RPMI8226 (cell line): ENCODE measurements at regions not wholly inside any gene's neighbourhood (a gene's known extent, or its start where the extent isn't known, plus 50 kb on each side); places are given as distances from the start of the nearest gene placed in this dataset.
A peak's percentile ranks its signal among the peaks of the same experiment; 100 is the strongest.

Experiments
- DNase-seq: peaks from one replicate; pipeline ENCODE4 v3.0.0-alpha.2; 2015

DNA sequence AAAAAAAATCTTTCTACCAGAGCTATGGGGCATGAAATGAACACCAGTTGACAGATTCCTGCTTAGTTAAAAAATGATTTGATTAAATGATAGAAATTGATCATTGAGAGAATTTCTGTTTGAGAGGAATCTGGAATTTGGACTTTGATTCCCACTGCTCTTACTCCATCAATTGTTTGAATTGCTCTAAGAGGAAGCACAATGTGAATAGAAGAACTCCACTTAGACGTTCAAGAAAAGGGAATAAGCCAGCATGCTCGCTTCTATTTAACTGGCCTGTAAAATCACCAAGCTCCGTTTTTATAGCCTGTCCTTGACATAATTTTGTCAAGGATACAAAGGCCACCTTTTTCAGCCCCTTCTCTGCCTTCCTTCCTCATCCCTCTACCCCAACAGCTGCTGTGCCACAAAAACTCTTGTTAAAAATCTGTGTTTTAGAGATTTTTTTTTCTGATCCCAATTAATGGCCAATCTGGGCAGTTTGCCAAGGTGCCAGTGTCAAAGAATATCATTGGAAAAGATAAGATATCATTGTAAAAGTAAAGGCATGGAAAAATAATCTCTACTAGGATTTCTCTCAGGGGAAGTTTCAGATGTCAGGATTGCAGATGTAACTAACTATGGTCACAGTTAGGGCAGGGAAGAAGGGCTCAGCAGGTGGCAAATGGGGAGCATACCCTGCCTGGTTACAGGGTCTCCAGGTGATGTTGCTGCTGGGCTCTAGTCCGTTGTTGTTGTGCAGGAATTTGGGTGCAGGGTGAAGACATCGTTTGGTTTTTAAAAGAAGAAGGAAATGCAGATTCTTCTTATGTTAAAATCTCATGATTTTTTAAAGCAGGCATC, 301.8 kb upstream of the PDZRN3 start:
- DNase-seq: no peak

DNA sequence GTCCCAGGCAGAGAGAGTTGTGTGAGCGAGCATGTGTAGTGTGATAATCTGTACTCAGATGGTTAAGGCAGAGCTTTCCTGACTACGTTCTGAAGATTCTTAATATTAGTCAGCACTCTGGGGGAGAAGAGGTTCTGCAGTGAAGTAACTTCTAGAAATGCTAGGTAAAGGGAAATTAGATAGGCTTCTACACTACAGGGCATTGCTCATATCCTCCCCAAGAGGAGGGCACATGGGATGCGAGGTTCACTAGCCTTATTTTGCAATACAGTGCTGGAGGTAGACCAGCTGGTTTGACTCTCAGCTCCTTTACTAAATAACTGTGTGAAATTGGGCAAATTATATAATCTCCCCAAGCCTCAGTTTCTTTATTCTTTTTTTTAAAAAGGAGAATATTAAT, 300.3 kb upstream of the PDZRN3 start:
- DNase-seq: no peak

DNA sequence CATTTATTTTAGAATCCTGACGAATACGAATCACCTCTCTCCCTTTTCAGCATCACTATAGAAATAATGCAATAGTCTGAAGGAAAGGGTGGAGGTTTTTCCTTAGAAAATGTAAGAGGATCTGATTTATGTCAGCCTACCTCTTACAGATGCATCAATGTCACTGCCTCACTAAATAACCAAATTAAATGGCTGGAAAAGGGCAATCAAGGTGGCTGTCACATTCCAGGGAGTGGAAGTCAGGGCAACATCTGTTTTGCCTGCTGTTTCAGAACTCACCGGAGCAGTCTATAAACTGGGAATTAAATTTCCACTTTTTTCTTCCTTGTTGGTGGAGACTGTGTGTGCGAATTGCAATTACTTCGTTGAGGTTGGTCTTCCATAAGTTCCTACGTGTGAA, 299.3 kb upstream of the PDZRN3 start:
- no peak for DNase-seq

DNA sequence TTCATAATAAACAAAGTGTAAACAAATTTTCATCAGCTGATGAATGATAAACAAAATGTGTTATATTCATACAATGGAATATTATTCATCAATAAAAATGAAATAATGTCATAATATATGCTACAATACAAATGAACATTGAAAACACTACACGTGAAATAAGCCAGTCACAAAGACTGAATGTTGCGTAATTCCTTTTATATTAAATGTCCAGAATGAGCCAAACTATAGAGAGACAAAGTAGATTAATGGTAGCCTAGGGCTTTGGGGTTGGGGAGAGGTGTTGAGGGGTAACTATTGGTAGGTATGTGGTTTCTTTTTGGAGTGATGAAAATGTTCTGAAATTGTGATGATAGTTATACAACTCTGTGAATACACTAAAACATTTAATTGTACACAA, 292.9 kb upstream of the PDZRN3 start:
- DNase-seq: no peak

DNA sequence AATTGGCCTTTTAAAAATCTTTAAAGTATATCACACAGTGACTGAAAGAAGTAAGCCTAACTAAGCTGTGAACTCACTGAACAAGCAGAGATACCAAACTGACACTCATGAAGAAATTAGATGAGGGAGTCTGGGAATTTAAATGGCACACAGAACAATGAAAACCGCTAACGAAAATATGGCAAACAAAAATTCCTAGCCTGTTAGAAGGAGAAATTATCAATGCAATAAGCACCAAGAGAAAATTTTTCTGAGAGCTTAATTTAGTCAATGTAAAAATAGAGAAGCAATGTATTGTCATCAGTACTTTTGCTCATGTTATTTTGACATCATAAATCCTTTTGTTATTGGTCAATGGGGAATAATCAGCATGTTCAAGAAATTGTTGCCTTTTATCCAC, 291.1 kb upstream of the PDZRN3 start:
- DNase-seq: no peak

DNA sequence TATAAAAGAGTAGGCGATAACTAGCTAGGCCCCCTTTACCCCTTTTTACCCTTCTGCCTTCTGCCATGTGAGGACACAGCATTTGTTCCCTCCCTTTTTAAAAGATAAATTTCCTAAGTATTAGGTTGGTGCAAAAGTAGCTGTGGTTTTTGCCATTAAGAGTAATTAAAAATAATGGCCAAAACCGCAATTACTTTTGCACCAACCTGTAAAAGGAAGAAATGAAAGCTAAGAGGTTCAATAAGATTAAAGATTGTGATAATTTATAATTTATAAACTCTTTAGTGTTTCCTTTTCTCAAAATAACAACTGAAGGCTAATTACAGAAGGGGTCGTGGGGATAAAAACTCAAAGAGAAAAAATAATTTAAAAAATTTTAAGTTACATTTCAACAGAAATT, 283.5 kb upstream of the PDZRN3 start:
- no peak for DNase-seq

DNA sequence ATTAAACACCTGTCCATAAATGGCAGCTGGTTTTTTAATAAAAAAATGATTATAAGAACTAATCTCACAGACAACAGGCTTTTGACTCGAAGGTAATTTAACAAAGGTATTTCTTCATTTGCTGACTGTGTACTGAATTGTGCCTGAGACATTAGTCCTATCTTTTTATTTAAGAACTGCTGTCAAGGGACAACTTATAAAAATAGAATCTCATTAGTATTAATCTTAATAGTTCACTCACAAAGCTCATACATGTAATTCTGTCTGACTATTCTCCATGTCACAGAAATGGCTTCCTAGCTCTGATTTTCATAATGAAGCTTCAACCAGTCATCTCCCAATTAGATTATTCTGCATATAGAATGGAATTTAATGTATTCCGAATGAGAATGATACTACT, 276.9 kb upstream of the PDZRN3 start:
- DNase-seq: no peak

DNA sequence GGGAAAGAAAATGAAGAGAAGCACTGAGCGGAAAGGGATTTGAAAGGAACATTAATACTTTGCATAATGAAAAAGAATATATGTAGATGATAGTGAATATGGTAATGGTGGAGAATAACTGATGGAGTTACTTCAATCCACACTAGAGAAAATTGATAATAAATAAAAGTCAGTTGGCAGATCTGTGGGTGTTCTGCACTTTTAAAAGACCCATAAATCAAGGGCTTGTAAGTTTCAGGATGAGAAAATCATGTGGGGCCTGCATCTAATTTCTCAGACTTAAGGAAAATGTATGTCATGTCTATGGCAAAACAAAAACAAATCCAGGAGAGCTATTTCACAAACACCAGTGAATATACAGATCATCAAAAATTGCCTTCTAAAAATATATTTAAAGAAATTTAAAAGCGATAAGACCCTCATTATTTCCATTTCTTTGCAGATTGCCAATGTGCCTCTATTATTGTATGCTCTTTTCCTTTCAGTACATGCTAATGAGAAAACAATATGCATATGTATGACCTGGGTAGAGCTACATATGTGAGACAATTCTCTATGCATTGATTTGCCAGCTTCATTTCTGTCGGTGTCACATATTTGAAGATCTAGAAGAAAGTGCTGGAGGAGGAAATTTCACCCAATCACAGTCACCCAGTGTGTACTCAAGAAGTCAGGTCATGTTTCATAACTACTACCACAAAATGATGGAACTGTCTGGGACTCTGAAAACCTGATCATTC, 269.9 kb upstream of the PDZRN3 start:
- DNase-seq: no peak

DNA sequence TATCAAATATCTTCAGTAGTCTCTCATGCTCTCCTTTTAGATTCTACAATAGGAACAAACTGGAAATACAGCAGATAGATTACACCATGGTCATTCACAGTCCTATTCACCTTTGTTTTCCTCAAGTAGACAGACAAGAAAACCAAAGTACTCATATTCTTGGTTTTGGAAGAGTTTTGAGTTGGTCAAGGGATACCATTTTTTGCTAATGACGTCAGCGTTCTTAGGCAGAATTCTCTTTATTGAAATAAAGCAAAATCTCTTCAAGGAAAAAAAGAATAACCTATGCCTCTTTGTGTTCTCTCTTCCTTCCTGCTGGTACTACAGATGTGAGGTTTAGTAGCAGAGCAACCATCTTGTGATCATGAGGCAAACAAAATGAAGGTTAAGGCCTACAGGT, 268.3 kb upstream of the PDZRN3 start:
- no peak for DNase-seq

DNA sequence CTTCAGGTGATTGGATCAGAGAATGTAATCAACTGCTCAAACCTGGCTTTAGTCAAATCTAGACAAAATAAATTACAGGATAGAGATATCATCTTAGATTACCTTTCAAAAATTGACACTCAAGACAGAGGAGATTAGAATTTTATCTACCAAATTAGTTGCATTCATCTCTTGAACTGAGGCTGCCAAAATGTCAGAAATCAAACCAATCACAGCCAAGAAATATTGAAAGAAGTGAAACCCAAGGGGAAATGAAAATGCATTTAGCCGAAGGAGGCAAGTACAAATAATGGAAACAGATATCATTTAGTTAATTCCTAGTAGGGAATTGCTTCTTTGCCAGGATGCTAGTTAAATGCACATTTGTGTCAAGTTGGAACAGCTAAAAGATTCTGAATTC, 261.1 kb upstream of the PDZRN3 start:
- no peak for DNase-seq

DNA sequence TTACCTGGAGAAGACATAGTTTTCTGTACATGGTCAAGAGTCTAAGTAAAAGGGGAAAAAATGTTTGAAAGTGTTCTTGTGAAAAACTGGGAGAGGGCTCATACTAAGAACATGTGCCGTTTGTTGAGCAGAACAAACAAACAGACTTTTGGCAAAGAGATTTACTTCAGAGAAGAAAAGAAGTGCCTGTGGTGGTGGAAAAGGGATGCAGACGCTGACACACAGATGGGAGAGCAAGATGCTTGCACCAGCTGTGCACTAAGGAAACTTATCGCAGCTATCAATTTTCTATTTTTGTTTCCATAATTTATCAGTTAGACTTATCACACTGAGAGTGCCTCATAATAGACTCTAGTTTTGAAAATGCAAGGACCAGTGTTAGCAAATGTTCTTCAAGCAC, 259.6 kb upstream of the PDZRN3 start:
- DNase-seq: no peak

DNA sequence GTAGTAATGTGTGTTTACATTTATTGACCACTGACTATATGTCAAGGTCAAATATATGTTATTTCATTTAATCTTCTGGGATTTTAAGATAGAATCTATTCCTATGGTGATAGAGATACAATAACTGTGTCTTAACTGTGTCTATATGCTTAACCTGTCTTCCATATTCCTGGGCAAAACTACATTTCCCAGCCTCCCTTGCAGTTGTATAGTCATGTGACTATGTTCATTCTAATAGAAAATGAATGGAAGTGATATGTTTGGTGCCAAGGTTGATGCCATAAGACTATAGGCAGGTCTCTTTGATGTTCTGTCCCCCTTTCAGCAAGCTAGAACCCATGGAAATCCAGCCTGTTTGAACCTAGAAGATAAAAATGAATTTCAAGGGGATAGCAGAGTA, 258.8 kb upstream of the PDZRN3 start:
- no peak for DNase-seq

DNA sequence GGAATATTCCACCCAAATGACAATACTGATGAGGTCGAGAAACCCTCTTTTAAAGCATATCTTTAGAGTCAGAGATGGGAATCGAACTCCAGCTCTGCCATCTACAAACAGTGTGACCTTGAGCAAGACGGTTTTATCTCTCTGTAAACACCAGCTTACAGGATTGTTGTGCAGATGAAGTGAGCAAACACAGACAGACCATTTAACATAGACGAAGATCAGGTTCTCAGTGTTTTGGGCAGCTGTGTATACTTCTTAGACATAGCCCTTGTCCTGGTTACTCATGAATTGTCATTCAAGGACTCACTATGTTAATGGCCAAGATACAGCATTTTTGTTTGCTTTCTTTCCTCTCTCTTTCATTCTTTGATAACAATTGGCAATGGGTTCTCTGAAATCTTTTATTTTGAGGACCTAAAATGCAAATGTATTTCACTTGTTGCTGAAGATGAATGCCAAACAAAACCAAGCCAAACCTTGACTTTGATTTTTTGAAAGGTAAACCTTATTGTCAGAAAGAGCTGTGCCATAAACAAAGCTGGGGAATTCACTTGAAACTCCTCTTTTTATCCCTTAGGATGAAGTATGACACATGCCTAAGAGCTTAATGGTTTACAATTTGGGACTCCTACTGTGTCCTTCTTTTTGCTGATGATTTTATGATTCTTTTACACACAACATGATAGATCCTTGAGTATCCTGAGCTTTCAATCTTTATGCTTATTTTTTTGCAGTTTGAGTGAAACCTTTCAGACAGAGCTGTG, 250.0 kb upstream of the PDZRN3 start:
- DNase-seq: no peak

DNA sequence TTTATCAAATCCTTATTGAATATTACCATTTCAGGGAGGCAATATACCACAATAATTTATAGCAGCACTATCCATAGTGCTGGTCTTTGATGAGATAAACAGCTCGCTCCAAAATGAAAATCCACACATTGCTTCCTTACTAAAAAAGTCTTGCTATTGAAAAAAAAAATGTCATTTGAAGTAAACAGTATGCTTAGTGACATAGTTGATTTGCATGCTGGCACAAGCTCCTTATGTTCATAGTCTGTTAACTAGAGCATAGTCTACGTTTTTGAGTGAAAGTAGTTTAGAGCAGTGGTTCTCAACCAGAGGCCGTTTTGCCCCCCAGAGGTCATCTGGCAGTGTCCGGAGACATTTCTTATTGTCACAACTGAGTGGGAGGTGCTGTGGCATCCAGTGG, 249.4 kb upstream of the PDZRN3 start:
- DNase-seq: no peak

DNA sequence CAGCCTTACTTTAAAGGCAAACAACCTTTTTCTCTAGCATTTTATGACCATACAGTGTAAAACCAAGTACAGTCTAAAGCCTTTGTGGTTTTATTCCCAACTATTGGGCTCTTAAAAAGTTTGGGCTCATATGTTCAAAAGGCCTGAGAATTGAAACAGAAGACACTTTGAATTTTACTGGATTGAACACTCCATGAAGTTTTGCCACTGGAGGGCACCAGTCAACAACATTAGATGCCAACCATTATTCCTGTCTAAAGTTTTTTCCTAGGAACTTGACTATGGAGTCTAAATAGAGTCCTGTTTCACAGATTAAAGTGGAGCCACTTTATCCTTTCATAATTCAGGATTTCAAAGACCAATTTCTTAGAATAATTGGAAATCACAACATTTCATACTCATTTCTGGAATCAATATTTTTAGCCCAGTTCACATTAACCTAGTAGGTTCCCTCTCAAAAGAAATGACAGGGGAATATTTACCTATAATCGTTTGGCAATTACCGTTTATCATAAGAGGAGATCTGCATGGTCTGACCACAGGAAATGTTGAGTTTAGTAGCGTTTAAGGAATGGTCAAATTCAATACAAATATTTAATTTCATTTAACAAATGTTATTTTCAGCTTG, 244.1 kb upstream of the PDZRN3 start:
- DNase-seq: peak; percentile 6

DNA sequence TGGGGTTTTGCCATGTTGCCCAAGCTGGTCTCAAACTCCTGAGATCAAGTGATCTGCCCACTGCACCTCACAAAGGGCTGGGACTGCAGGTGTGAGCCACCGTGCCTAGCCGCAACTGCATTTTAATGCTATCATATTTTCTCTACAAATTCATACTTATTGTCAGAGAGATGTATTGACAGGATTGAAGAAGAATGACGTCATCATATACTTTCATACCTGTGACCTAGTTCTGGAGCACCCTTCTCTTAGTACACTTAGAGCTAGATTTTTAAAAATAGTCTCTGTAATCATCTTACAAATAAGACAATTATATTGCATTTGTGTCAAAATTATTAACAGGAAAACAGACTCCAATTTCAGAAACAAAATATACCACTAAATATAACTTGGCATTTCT, 242.8 kb upstream of the PDZRN3 start:
- DNase-seq: no peak

DNA sequence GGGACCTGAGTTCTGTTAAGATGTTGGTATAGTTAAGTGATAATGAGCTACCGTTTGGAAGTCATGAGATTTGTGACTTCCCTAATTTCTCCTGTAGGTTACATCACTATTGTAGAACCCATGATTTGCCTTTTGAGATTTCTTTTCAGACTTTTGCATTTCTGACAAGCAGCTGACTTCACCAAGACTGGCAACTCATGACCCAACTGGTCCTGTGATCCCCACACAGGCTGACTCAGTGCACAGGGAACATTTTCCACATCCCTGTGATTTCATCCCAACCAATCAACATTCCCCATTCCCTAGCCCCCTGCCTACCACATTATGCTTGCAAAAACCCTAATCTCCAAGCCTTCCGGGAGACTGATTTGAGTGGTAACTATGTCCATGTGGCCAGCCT, 242.1 kb upstream of the PDZRN3 start:
- no peak for DNase-seq

DNA sequence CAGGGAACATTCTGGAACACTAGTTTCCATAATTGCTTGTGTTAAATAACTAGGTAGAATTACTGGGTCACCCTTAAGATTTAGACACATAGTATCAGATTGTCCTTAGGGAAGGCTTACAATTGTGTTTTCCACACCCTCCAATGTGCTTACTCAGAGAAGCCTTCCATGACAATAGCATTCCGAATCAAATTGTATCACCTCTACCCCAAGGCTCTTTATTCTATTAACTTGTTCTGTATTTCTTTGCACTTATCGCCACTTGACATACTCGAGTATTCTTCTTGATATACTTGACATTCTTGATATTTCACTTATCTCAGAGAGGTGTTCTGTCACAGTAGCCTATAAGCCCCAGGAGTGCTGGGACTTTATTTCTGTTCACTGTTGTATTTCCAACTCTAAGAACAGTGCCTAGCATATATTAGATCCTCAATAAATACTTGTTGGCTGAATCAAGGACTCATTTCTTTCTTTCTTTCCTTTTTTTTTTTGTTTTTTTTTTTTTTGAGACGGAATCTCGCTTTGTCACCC, 238.9 kb upstream of the PDZRN3 start:
- DNase-seq: no peak

DNA sequence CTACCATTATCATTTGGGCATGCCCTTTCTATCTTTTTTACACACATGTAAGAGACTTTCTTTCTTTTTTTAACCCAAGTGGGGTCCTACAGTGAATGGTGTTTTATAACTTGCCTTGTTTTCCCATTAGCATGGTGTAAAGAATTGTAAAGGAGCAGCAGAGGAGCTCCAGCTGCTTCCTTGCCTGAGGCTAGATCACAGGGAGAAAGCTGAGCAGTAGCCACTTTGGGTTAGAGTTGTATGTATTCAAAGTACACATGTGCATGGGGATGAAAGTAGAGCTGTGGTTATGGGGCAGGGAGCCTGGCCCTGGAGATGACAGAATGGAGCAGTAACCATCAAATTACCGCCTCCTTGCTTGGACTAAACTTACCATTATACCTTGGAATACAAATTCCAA, 231.1 kb upstream of the PDZRN3 start:
- no peak for DNase-seq

DNA sequence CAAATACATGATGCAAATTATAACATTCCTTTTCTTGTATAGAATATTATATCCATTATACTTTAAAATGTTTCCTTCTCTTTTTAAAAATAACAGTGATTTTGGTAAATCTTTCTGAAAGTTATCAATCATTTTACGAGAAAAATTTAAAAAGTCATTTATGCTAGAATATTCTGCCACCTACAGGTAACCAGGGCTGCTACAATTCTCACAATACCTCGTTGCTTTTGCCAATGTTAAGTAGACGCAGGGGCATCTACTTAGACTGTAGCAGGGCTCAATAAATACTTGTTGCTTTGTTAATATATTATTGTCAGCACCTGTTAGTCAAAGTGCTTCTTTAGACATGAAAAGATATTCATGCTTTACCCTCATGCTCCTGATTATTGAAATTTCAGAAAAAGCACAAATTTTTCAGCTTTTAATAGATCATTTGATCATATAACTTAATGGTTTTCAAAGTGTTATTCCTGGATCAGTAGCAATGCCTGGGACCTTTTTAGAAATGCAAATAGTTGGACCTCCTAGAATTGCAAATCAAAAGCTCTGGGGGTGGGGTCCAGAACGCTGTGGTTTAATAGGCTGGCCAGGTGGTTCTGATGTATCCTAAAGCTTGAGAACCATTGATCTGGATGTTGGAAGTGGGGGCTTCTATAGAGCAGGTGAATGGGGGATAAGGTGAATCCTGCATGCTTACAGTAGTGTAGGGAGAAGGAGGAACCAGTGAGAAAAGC, 223.6 kb upstream of the PDZRN3 start:
- peak; percentile 4 for DNase-seq

DNA sequence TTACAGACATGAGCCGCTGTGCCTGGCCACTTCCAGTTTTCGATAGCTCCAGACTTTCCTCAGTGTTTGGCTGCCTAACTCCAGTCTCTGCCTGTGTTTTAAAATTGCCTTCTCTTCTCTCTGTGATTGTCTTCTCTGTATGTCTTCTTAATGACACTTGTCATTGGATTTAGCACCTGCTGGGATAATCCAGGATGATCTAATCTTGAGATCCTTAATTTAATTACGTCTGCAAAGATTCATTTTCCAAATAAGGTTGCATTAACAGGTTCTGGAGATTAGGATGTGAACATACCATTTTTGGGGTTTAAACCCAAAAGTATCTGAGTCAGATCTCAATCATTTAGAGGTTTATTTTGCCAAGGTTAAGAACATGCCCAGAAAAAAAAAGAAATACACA, 222.2 kb upstream of the PDZRN3 start:
- DNase-seq: no peak

DNA sequence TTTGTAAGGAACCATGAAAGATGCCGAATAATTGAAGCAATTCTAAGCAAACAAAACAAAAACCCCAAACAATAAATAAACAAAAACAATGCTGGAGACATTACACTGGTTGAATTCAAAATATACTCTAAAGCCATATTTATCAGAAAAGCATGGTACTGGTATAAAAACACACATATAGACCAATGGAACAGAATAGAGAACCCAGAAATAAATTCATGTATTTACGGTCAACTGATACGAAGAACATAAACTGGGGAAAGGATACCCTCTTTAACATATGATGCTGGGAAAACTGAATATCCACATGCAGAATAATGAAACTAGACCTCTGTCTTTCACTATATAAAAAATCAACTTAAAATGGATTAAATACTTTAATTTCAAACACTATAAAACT, 214.3 kb upstream of the PDZRN3 start:
- DNase-seq: no peak
